ENCODE measurements at regions not wholly inside any gene's neighbourhood (a gene's known extent, or its start where the extent isn't known, plus 50 kb on each side); places are given as distances from the start of the nearest gene placed in this dataset.
"Not testable (repeated sequence)": the region's sequence is repeated elsewhere in the genome, so short reads cannot be mapped to it uniquely, and the experiment has no call there.

DNA sequence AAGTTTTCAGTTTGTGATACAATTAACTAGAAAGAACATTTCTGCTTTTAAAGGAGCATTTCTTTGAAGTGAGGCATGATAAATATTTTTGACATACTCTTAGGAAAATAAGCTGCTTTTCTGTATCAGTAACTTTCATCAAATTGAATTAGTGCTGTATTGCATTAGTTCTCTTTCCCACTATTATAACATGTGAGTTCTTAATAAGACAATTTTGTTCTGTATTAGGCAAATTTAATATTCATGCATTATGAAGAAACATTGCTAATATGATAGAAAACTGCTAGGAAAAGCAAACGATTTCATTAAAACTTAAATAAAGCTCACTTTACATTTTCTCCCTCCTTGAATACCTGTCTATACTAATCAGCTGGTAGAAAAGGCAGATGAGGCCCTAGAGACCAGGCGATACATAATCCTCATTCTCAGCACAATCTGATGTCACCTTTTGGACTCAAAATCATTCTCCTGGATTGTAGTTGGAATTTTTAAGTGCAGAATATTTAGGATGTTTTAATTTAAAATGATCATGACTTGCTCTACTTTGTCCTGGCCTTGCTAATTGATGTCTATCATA lies 1636.8 kb downstream of the PCDH9 start:
- H3K9me3 ChIP-seq (ENCODE audit: severe bottlenecking) = no peaks in the 10 kb centered on the region
- no peaks in the 10 kb centered on the region for H3K27me3 ChIP-seq (ENCODE audit: insufficient read depth, low read depth, severe bottlenecking)
- no peaks in the 10 kb centered on the region for H3K36me3 ChIP-seq
- TF ChIP-seq, protein P1, sequence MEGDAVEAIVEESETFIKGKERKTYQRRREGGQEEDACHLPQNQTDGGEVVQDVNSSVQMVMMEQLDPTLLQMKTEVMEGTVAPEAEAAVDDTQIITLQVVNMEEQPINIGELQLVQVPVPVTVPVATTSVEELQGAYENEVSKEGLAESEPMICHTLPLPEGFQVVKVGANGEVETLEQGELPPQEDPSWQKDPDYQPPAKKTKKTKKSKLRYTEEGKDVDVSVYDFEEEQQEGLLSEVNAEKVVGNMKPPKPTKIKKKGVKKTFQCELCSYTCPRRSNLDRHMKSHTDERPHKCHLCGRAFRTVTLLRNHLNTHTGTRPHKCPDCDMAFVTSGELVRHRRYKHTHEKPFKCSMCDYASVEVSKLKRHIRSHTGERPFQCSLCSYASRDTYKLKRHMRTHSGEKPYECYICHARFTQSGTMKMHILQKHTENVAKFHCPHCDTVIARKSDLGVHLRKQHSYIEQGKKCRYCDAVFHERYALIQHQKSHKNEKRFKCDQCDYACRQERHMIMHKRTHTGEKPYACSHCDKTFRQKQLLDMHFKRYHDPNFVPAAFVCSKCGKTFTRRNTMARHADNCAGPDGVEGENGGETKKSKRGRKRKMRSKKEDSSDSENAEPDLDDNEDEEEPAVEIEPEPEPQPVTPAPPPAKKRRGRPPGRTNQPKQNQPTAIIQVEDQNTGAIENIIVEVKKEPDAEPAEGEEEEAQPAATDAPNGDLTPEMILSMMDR (IDR thresholded peaks at IDR 0.05; ENCODE audit: low read depth, low read length) = no peak
- DNase-seq = no peak
- no peak overlapping the region for H3K27ac ChIP-seq
- no peak overlapping the region for H3K4me3 ChIP-seq (ENCODE audit: low read depth, low read length)

DNA sequence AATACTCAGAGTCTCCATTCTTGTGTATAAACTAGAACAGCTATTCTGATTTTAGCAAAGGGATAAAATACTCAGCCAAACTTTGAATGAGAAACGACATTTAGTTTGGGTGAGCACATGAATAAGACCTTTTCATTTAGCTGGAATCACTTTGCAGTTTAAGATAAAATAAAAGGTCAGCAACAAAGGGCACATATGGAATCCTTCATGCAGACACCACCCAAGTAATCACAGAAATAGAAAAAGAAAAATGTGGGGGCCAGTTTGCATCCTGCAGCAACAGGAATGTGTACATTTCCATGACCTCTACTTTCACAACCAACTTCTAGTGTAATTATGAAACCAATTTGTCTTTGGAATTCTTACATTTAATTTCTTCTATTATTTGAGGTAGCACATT lies 1637.4 kb downstream of the PCDH9 start:
- DNase-seq = no peak
- Histone ChIP-seq H3K9me3 (ENCODE audit: severe bottlenecking) (no peaks in the 10 kb centered on the region), H3K4me3 (ENCODE audit: low read depth, low read length) (no peak overlapping the region), H3K27me3 (ENCODE audit: insufficient read depth, low read depth, severe bottlenecking) (no peaks in the 10 kb centered on the region), H3K27ac (no peak overlapping the region), H3K36me3 (no peaks in the 10 kb centered on the region)
- TF ChIP-seq, protein P1 (IDR thresholded peaks at IDR 0.05; ENCODE audit: low read depth, low read length) = no peak

DNA sequence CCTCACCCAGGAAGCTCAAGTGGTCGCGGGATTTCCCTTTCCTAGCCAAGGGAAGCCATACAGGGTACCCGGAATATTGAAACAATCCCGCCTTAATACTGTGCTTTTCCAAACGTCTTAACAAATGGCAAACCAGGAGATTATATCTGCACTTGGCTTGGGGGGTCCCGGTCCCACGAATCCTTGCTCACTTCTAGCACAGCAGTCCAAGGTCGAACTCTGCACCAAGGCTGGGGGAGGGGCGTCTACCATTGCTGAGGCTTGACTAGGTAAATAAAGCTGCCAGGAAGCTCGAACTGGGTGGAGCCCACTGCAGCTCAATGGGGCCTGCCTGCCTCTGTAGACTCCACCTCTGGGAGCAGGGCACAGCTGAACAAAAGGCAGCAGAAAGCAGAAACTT lies 1644.8 kb downstream of the PCDH9 start:
- no peak overlapping the region for H3K4me3 ChIP-seq (ENCODE audit: low read depth, low read length)
- no peak for DNase-seq
- no peaks in the 10 kb centered on the region for H3K36me3 ChIP-seq
- H3K27me3 ChIP-seq (ENCODE audit: insufficient read depth, low read depth, severe bottlenecking) = no peaks in the 10 kb centered on the region
- H3K27ac ChIP-seq = no peak overlapping the region
- no peaks in the 10 kb centered on the region for H3K9me3 ChIP-seq (ENCODE audit: severe bottlenecking)
- TF ChIP-seq, protein P1 (IDR thresholded peaks at IDR 0.05; ENCODE audit: low read depth, low read length) = no peak

DNA sequence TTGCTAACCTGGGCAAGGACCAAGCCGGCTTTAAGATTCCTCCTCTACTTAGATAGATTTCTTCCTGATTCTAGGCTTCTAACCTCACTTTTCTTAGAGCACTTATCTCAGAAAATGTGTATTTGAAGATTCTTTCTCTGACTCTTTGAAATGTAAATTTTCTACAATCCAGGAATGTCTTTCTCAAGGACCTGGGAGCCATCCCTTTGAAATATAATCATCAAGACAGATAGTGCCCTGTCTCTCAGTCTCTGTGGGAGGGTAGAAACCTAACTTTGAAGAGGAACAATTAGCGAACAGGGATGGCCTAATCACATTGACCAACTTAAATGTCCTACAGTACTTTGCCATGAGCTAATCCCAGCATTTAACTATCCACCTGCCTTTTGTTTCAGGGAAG lies 1646.0 kb downstream of the PCDH9 start:
- H3K9me3 ChIP-seq (ENCODE audit: severe bottlenecking) = no peaks in the 10 kb centered on the region
- H3K4me3 ChIP-seq (ENCODE audit: low read depth, low read length) = no peak overlapping the region
- H3K27ac ChIP-seq = no peak overlapping the region
- H3K27me3 ChIP-seq (ENCODE audit: insufficient read depth, low read depth, severe bottlenecking) = no peaks in the 10 kb centered on the region
- no peak for DNase-seq
- TF ChIP-seq, protein P1 (IDR thresholded peaks at IDR 0.05; ENCODE audit: low read depth, low read length) = no peak
- no peaks in the 10 kb centered on the region for H3K36me3 ChIP-seq

DNA sequence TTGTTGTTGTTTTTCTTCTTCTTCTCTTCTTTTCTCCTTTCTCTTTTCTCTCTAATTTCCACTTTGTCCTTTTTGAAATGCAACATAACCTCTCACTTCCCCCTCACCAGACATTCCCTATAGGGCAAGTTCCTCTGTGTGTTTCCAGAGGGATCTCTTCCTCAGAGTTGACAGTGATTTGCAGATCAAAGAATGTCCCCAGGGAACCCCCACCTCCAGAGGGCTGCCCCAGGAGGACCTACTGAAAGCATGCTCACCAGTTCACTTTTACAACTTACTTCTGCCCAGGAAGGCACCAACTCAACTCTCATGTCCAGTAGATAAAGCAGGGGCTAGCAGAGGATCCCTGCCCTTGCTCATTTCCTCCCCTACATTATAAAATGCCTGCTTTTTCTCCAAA lies 1648.0 kb downstream of the PCDH9 start:
- H3K27me3 ChIP-seq (ENCODE audit: insufficient read depth, low read depth, severe bottlenecking) = no peaks in the 10 kb centered on the region
- H3K9me3 ChIP-seq (ENCODE audit: severe bottlenecking) = no peaks in the 10 kb centered on the region
- H3K36me3 ChIP-seq = no peaks in the 10 kb centered on the region
- TF ChIP-seq, protein P1 (IDR thresholded peaks at IDR 0.05; ENCODE audit: low read depth, low read length) = no peak
- no peak overlapping the region for H3K4me3 ChIP-seq (ENCODE audit: low read depth, low read length)
- DNase-seq = no peak
- no peak overlapping the region for H3K27ac ChIP-seq

DNA sequence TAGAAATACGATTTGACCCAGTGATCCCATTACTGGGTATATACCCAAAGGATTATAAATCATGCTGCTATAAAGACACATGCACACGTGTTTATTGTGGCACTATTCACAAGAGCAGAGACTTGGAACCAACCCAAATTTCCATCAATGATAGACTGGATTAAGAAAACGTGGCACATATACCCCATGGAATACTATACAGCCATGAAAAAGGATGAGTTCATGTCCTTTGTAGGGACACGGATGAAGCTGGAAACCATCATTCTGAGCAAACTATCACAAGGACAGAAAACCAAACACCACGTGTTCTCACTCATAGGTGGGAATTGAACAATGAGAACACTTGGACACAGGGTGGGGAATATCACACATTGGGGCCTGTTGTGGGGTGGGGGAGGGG lies 1665.6 kb downstream of the PCDH9 start:
- DNase-seq; H3K9me3 ChIP-seq (ENCODE audit: severe bottlenecking); H3K27me3 ChIP-seq (ENCODE audit: insufficient read depth, low read depth, severe bottlenecking); H3K27ac ChIP-seq; H3K4me3 ChIP-seq (ENCODE audit: low read depth, low read length); H3K36me3 ChIP-seq: not testable (repeated sequence)
